ENCODE measurements at regions not wholly inside any gene's neighbourhood (a gene's known extent, or its start where the extent isn't known, plus 50 kb on each side); places are given as distances from the start of the nearest gene placed in this dataset.

DNA sequence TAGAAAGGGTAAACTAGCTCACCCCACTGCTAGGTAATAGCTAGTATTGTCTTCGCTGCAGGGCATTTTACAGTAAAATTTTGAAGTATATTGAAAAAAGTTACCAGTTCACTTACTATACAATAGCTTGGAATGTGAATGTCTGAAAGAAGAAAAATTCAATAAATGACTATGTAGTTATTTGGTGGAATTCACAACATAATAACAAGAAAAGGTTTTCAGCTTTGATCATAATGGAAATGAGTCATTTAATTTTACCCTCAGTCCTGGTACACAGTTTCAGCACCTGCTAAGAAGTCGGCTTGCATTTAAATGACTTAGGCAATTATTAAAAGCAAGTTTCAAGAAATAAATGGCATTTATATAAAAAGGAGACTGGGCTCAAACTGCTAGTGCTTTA, 90.4 kb downstream of the NUP35 start:
- DNase-seq, result no peak

DNA sequence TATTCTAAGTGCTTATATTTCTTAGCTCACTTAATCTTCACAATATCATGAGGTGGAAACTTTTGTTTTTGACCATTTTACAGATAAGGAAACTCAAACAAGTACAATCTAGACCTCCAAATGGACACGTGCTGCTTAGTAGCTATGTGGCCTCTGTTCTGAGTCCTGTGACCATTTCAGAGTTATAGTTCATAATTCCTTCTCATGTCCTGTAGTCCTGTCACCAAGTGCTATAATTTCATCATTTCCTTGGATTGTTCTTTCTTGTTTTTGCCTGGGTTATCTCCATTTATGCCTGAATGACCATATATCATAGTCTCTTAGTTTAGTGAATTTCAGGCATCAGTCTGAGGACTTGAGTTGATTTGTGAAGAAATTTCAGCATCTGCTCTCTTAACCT, 91.7 kb downstream of the NUP35 start:
- no peak for DNase-seq

- no peak for DNase-seq
Observed at GRCh38 chr2:183219888-183220287, 95.6 kb downstream of the NUP35 start.

GRCh38 chr2:183222751-183223150, 98.5 kb downstream of the NUP35 start:
- DNase-seq, result no peak

GRCh38 chr2:183224948-183225347, 100.7 kb downstream of the NUP35 start:
- DNase-seq, result no peak

DNA sequence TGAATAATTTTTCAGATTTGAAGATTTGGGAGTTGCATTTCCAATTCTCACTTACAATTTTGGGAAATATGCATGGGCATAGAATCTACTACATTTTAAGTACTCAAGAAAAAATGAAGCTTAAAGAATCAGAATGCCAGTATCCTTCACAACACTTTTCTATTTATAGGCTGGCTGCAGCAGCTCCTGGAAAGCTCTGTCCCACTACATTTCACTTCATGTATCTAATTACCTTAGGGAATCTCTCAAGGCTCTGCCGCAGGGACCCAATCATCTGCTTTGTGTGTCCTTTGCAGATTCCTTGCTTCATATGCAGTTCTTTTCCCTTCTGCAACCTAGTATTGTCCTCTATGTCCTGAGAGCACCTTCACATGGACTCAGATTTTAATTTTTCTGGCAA, 102.9 kb downstream of the NUP35 start:
- no peak for DNase-seq

DNA sequence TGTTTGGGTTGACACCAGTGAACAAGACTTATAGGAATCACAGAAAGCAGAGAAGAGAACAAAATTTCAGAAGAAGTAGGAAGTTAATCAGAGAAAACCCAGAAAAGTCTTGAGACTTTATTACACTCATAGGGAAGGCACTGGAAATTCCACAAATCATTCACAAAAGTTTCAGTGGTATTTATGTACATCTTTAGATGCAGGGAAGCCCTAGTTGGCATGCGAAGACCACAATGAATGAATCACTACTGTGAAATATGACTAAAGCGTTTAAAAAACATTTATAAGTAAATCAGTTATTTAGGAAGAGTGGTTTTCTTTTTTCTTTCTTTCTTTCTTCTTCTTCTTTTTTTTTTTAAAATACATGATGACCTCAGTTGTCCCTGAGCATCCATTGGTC, 105.1 kb downstream of the NUP35 start:
- no peak for DNase-seq

GRCh38 chr2:183232161-183232865, 108.1 kb downstream of the NUP35 start:
- DNase-seq, result no peak

DNA sequence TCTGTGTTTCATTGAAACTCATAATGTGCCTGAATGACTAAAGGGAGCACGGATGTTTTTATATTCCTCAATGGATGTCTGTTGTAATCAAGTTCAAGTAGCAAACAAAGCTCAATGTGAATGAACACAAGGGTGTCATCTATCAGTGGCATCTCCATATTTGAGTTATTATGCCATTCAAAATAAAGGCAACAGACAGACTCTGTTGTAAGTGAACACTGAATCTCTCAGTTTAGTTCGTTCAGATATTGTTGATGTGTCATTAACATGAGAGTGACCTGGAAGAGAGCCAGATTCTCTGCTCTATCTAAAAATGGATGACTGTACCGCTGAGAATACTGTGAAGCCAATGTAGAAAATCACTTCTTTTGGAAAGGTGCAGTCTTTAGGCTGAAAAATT, 118.7 kb downstream of the NUP35 start:
- DNase-seq, result peak; percentile 85

- no peak for DNase-seq
Observed at GRCh38 chr2:183243758-183244157, 119.5 kb downstream of the NUP35 start.

GRCh38 chr2:183244300-183244844, 120.1 kb downstream of the NUP35 start:
- peak; percentile 65 for DNase-seq

DNA sequence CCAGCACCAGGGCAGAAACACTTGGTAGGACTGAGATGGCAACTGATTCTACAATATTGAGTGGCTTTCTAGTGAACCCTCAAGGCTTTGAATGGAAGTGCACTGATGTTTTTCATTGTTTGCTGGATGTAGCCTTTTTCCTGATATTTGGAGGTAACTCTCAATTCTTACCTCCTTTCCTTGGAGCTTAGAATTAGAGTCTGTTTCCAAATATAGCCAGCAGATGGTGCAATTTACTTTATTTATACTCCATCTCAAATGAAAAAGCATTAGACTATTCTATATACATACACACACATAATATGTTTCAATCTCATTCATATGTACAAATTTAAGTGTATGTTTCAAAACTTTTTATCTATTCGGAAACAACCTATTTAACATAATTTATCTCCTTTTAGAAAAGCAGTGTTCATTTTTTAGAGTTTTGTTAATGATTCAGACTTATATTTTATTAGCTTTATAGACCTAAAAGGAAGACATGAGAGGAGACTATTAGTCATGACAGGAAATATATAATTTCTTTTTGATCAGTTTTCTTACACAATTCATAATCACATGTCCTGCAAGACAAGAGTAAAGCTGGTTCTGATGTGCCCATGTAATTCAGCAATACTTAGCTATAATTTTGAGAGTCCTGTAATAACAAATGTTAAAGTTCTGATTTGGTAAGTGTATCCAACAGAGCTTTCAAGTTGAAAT, 124.8 kb downstream of the NUP35 start:
- DNase-seq, result peak; percentile 30

GRCh38 chr2:183250061-183250460, 125.8 kb downstream of the NUP35 start:
- no peak for DNase-seq

- DNase-seq, result no peak
Observed at GRCh38 chr2:183250472-183250871, 126.2 kb downstream of the NUP35 start.

GRCh38 chr2:183253441-183254130, 129.3 kb downstream of the NUP35 start:
- DNase-seq, result no peak

- no peak for DNase-seq
Observed at GRCh38 chr2:183255411-183255810, 131.2 kb downstream of the NUP35 start.

DNA sequence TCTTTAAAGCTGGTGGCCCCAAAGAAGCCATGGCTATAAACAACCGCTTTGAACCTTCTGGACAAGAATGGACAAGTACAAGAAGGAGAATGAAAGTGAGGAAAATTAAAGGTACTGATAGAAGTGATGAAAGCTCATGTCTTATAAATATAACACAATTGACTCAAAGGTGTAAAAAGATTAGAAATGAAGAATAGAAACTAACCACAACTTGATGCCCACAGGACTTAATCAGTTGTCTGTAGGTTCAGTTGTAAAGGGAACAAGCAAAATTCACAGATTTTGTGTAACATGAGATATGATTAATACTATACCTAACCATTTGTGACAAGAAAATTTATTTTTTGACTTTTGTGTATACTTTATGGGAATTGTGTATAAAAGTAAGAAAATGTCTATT, 135.7 kb downstream of the NUP35 start:
- no peak for DNase-seq

DNA sequence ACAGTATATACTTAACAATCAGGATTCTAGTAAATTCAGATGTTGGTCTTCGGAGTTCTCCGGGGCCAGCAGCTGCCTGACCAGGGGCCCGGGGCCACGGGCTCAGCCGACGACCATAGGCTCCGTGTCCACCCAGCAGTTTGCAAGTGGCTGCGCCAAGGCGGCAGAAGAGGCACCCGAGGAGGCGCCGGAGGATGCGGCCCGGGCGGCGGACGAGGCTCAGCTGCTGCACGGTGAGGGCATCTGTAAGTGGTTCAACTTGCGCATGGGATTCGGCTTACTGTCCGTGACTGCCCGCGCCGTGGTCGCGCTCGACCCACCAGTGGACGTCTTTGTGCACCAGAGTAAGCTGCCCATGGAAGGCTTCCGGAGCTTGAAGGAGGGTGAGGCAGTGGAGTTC, 136.3 kb downstream of the NUP35 start:
- no peak for DNase-seq

GRCh38 chr2:183264890-183265535, 140.8 kb downstream of the NUP35 start:
- DNase-seq, result no peak

- no peak for DNase-seq
Observed at GRCh38 chr2:183267148-183267827, 143.0 kb downstream of the NUP35 start.

GRCh38 chr2:183269956-183270355, 145.7 kb downstream of the NUP35 start:
- peak; percentile 8 for DNase-seq

DNA sequence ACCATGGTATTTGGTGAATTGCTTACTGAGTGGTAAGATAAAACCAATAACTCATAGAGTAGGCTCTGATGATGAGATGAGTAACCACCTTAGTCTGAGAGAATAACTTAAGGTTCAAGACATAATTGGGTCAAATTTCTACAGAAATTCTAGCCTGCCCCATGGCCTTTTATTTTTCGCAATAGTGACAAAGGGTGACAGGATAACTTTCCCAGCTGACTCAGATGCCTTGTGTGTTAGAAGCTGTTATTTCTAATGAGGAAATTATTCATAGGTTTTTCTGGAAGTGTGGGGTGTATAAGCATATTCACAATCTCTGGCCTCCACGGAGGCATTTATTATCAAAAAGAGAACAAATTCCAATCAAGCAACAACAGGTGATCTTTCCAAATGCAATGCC, 159.0 kb downstream of the NUP35 start:
- no peak for DNase-seq

DNA sequence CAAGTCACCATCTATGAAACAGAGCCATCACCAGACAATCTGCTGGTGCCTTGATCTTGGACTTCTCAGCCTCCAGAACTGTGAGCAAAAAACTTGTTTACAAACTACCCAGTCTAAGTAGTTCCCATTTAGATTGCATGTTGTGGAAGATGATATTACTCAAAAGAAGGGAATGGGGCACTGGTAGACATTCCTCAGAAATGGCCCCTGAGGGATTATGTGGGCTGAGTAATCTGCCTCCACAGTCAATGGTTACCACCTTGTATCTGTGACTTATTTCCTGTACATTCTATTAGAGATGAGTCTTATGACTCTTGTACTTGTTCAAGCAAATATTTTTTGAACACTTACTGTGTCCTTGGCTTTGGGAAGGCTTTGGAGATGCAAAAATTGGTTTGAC, 160.4 kb downstream of the NUP35 start:
- DNase-seq, result no peak
